ENCODE measurements at regions not wholly inside any gene's neighbourhood (a gene's known extent, or its start where the extent isn't known, plus 50 kb on each side); places are given as distances from the start of the nearest gene placed in this dataset.

GRCh38 chr6:165875946-165876345 is 212.9 kb upstream of the PDE10A start:
- no peaks in the 10 kb centered on the region for H3K9me2 ChIP-seq (replicated peaks; ENCODE audit: low read length)
- ChIA-PET CTCF (no interaction called here), POLR2A (ENCODE audit: unreplicated experiment) (no interaction called here)
- TF ChIP-seq EZH2phosphoT487 (IDR thresholded peaks at IDR 0.05; ENCODE audit: borderline replicate concordance, low read length) (no peak), CTCF (conservative IDR thresholded peaks at IDR 0.05; ENCODE audit: low read depth, low read length) (no peak), EZH2 (IDR thresholded peaks at IDR 0.05; ENCODE audit: low read length, unreplicated experiment) (no peak)
- no peak for DNase-seq
- H3K9me3 ChIP-seq (ENCODE audit: low read length) = no peaks in the 10 kb centered on the region
- no peak overlapping the region for H3K27ac ChIP-seq (ENCODE audit: low read length)
- no peaks in the 10 kb centered on the region for H3K4me1 ChIP-seq (ENCODE audit: insufficient read depth, low read length)
- H3K9ac ChIP-seq (ENCODE audit: low read length) = no peak overlapping the region
- H3K79me2 ChIP-seq (ENCODE audit: low read length) = no peaks in the 10 kb centered on the region
- intact Hi-C loops (cut with micrococcal nuclease) = no loop called here
- no peak overlapping the region for H3K4me2 ChIP-seq (ENCODE audit: low read length)
- H3K4me3 ChIP-seq (ENCODE audit: low read length) = no peak overlapping the region
- no peak overlapping the region for H2AFZ ChIP-seq (ENCODE audit: low read length)
- peaks cover 42% of the 10 kb centered on the region for H3K27me3 ChIP-seq (ENCODE audit: low read length)
- H3F3A ChIP-seq (ENCODE audit: low read length, unreplicated experiment) = no peaks in the 10 kb centered on the region
- no peaks in the 10 kb centered on the region for H3K36me3 ChIP-seq (ENCODE audit: low read depth, low read length)
- H4K20me1 ChIP-seq (ENCODE audit: low read length) = no peaks in the 10 kb centered on the region
- ATAC-seq = no peak
- BruUV-seq (replicated peaks) = no TSS peak

- no peak overlapping the region for H3K9ac ChIP-seq (ENCODE audit: low read length)
- ATAC-seq (no peak), DNase-seq (no peak)
- intact Hi-C loops (cut with micrococcal nuclease) = no loop called here
- no peaks in the 10 kb centered on the region for H4K20me1 ChIP-seq (ENCODE audit: low read length)
- TF ChIP-seq EZH2phosphoT487 (IDR thresholded peaks at IDR 0.05; ENCODE audit: borderline replicate concordance, low read length) = no peak
- TF ChIP-seq EZH2 (IDR thresholded peaks at IDR 0.05; ENCODE audit: low read length, unreplicated experiment) = no peak
- TF ChIP-seq CTCF (conservative IDR thresholded peaks at IDR 0.05; ENCODE audit: low read depth, low read length) = no peak
- H3K27ac ChIP-seq (ENCODE audit: low read length) = no peak overlapping the region
- no peaks in the 10 kb centered on the region for H3K9me3 ChIP-seq (ENCODE audit: low read length)
- peaks cover 42% of the 10 kb centered on the region for H3K27me3 ChIP-seq (ENCODE audit: low read length)
- no peaks in the 10 kb centered on the region for H3K4me1 ChIP-seq (ENCODE audit: insufficient read depth, low read length)
- no peak overlapping the region for H2AFZ ChIP-seq (ENCODE audit: low read length)
- H3K79me2 ChIP-seq (ENCODE audit: low read length) = no peaks in the 10 kb centered on the region
- no peak overlapping the region for H3K4me2 ChIP-seq (ENCODE audit: low read length)
- CTCF ChIA-PET = no interaction called here
- H3K4me3 ChIP-seq (ENCODE audit: low read length) = no peak overlapping the region
- H3K36me3 ChIP-seq (ENCODE audit: low read depth, low read length) = no peaks in the 10 kb centered on the region
- H3K9me2 ChIP-seq (replicated peaks; ENCODE audit: low read length) = no peaks in the 10 kb centered on the region
- BruUV-seq (replicated peaks) = no TSS peak
- H3F3A ChIP-seq (ENCODE audit: low read length, unreplicated experiment) = no peaks in the 10 kb centered on the region
- POLR2A ChIA-PET (ENCODE audit: unreplicated experiment) = no interaction called here
These were observed 210.9 kb upstream of the PDE10A start for GRCh38 chr6:165873976-165874375.

- Histone ChIP-seq H3K4me2 (ENCODE audit: low read length) (no peak overlapping the region), H3K27me3 (ENCODE audit: low read length) (peaks cover 42% of the 10 kb centered on the region), H3K9me2 (replicated peaks; ENCODE audit: low read length) (no peaks in the 10 kb centered on the region), H2AFZ (ENCODE audit: low read length) (no peak overlapping the region), H3F3A (ENCODE audit: low read length, unreplicated experiment) (no peaks in the 10 kb centered on the region), H3K36me3 (ENCODE audit: low read depth, low read length) (no peaks in the 10 kb centered on the region), H3K4me1 (ENCODE audit: insufficient read depth, low read length) (no peaks in the 10 kb centered on the region), H3K9ac (ENCODE audit: low read length) (no peak overlapping the region), H3K4me3 (ENCODE audit: low read length) (no peak overlapping the region), H3K79me2 (ENCODE audit: low read length) (no peaks in the 10 kb centered on the region), H3K27ac (ENCODE audit: low read length) (no peak overlapping the region), H4K20me1 (ENCODE audit: low read length) (no peaks in the 10 kb centered on the region), H3K9me3 (ENCODE audit: low read length) (no peaks in the 10 kb centered on the region)
- intact Hi-C loops (cut with micrococcal nuclease) = no loop called here
- no peak for DNase-seq
- no peak for ATAC-seq
- CTCF ChIA-PET = no interaction called here
- BruUV-seq (replicated peaks) = no TSS peak
- POLR2A ChIA-PET (ENCODE audit: unreplicated experiment) = no interaction called here
- no peak for TF ChIP-seq EZH2 (IDR thresholded peaks at IDR 0.05; ENCODE audit: low read length, unreplicated experiment)
- TF ChIP-seq EZH2phosphoT487 (IDR thresholded peaks at IDR 0.05; ENCODE audit: borderline replicate concordance, low read length) = no peak
- no peak for TF ChIP-seq CTCF (conservative IDR thresholded peaks at IDR 0.05; ENCODE audit: low read depth, low read length)
These were observed 209.8 kb upstream of the PDE10A start for GRCh38 chr6:165872811-165873210.
